ENCODE measurements at regions not wholly inside any gene's neighbourhood (a gene's known extent, or its start where the extent isn't known, plus 50 kb on each side); places are given as distances from the start of the nearest gene placed in this dataset.
"Not testable (repeated sequence)": the region's sequence is repeated elsewhere in the genome, so short reads cannot be mapped to it uniquely, and the experiment has no call there.

DNA sequence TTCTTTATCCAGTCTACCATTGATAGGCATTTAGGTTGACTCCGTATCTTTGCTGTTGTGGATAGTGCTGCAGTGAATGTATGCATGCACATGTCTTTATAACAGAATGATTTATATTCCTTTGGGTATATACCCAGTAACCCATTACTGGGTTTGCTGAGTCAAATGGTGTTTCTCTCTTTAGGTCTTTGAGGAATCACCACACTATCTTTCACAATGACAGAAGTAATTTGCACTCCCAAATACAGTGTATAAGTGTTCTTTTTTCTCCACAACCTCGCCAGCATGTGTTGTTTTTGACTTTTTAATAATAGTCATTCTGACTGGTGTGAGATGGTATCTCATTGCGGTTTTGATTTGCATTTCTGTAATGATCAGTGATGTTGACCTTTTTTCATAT is 271.3 kb downstream of the SV2B start:
- TF ChIP-seq, protein P1, sequence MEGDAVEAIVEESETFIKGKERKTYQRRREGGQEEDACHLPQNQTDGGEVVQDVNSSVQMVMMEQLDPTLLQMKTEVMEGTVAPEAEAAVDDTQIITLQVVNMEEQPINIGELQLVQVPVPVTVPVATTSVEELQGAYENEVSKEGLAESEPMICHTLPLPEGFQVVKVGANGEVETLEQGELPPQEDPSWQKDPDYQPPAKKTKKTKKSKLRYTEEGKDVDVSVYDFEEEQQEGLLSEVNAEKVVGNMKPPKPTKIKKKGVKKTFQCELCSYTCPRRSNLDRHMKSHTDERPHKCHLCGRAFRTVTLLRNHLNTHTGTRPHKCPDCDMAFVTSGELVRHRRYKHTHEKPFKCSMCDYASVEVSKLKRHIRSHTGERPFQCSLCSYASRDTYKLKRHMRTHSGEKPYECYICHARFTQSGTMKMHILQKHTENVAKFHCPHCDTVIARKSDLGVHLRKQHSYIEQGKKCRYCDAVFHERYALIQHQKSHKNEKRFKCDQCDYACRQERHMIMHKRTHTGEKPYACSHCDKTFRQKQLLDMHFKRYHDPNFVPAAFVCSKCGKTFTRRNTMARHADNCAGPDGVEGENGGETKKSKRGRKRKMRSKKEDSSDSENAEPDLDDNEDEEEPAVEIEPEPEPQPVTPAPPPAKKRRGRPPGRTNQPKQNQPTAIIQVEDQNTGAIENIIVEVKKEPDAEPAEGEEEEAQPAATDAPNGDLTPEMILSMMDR (IDR thresholded peaks at IDR 0.05): not testable (repeated sequence)
- TF ChIP-seq POLR2A (IDR thresholded peaks at IDR 0.05): not testable (repeated sequence)
